ENCODE measurements at regions not wholly inside any gene's neighbourhood (a gene's known extent, or its start where the extent isn't known, plus 50 kb on each side); places are given as distances from the start of the nearest gene placed in this dataset.

GRCh38 chrX:131830400-131831184 lies 192.5 kb upstream of the STK26 start:
- Histone ChIP-seq H3K4me3 (ENCODE audit: low read length) (peak overlapping the region; percentile 98), H3K9me3 (ENCODE audit: control insufficient read depth, low read length) (no peaks in the 10 kb centered on the region), H3K9ac (ENCODE audit: extremely low read depth, low read length, poor library complexity, severe bottlenecking) (peak overlapping the region; percentile 93), H3K4me1 (ENCODE audit: control insufficient read depth, insufficient read depth, low read length) (peaks cover 4% of the 10 kb centered on the region), H3K36me3 (ENCODE audit: control insufficient read depth, insufficient read depth, low read length) (peaks cover 15% of the 10 kb centered on the region), H3K27ac (ENCODE audit: low read depth, low read length) (peak overlapping the region; percentile 84), H3K27me3 (ENCODE audit: control insufficient read depth, insufficient read depth, low read length, poor library complexity, severe bottlenecking) (no peaks in the 10 kb centered on the region)
- no peaks in the 10 kb centered on the region for H3K27me3 Mint-ChIP-seq (ENCODE audit: insufficient read depth)
- peak; percentile 93 for DNase-seq
- peaks cover 15% of the 10 kb centered on the region for H3K36me3 Mint-ChIP-seq (ENCODE audit: low read depth)
- peak overlapping the region; percentile 92 for H3K4me3 Mint-ChIP-seq
- H3K9me3 Mint-ChIP-seq = no peaks in the 10 kb centered on the region
- peak; percentile 92 for TF ChIP-seq CTCF (conservative IDR thresholded peaks at IDR 0.05)
- peak overlapping the region; percentile 97 for H3K27ac Mint-ChIP-seq
- peaks cover 38% of the 10 kb centered on the region for H3K4me1 Mint-ChIP-seq
- 0 to 1% methylated on average over 2 to 15 of the region's 15 CpGs for WGBS, 2 experiments (ENCODE audit: insufficient coverage in 1 of 2, insufficient read length in 1 of 2)

GRCh38 chrX:131831185-131831520 lies 191.9 kb upstream of the STK26 start:
- H3K4me3 ChIP-seq (ENCODE audit: low read length) = peak overlapping the region; percentile 98
- H3K27ac ChIP-seq (ENCODE audit: low read depth, low read length) = peak overlapping the region; percentile 32
- peaks cover 9% of the 10 kb centered on the region for H3K36me3 ChIP-seq (ENCODE audit: control insufficient read depth, insufficient read depth, low read length)
- H3K9me3 ChIP-seq (ENCODE audit: control insufficient read depth, low read length) = no peaks in the 10 kb centered on the region
- H3K27me3 Mint-ChIP-seq (ENCODE audit: insufficient read depth) = no peaks in the 10 kb centered on the region
- H3K27me3 ChIP-seq (ENCODE audit: control insufficient read depth, insufficient read depth, low read length, poor library complexity, severe bottlenecking) = no peaks in the 10 kb centered on the region
- no peak for DNase-seq
- peak overlapping the region; percentile 97 for H3K27ac Mint-ChIP-seq
- peaks cover 4% of the 10 kb centered on the region for H3K4me1 ChIP-seq (ENCODE audit: control insufficient read depth, insufficient read depth, low read length)
- H3K4me1 Mint-ChIP-seq = peaks cover 32% of the 10 kb centered on the region
- peak overlapping the region; percentile 93 for H3K9ac ChIP-seq (ENCODE audit: extremely low read depth, low read length, poor library complexity, severe bottlenecking)
- no peak for TF ChIP-seq CTCF (conservative IDR thresholded peaks at IDR 0.05)
- no peaks in the 10 kb centered on the region for H3K9me3 Mint-ChIP-seq
- peaks cover 9% of the 10 kb centered on the region for H3K36me3 Mint-ChIP-seq (ENCODE audit: low read depth)
- WGBS, 2 experiments (ENCODE audit: insufficient coverage in 1 of 2, insufficient read length in 1 of 2) = 40 to 64% methylated on average over 1 to 2 of the region's 2 CpGs
- peak overlapping the region; percentile 92 for H3K4me3 Mint-ChIP-seq

- Histone ChIP-seq H3K9me3 (ENCODE audit: control insufficient read depth, low read length) (no peaks in the 10 kb centered on the region), H3K9ac (ENCODE audit: extremely low read depth, low read length, poor library complexity, severe bottlenecking) (no peak overlapping the region), H3K36me3 (ENCODE audit: control insufficient read depth, insufficient read depth, low read length) (no peaks in the 10 kb centered on the region), H3K4me3 (ENCODE audit: low read length) (no peak overlapping the region), H3K4me1 (ENCODE audit: control insufficient read depth, insufficient read depth, low read length) (peaks cover 4% of the 10 kb centered on the region), H3K27me3 (ENCODE audit: control insufficient read depth, insufficient read depth, low read length, poor library complexity, severe bottlenecking) (no peaks in the 10 kb centered on the region), H3K27ac (ENCODE audit: low read depth, low read length) (no peak overlapping the region)
- Mint-ChIP-seq H3K4me1 (peaks cover 27% of the 10 kb centered on the region), H3K27ac (no peak overlapping the region), H3K36me3 (ENCODE audit: low read depth) (no peaks in the 10 kb centered on the region), H3K4me3 (no peak overlapping the region), H3K27me3 (ENCODE audit: insufficient read depth) (no peaks in the 10 kb centered on the region), H3K9me3 (no peaks in the 10 kb centered on the region)
- no CpG with 5 or more reads among the region's 3 CpGs for WGBS, 2 experiments (ENCODE audit: insufficient coverage in 1 of 2, insufficient read length in 1 of 2)
- no peak for TF ChIP-seq CTCF (conservative IDR thresholded peaks at IDR 0.05)
- no peak for DNase-seq
Measured at GRCh38 chrX:131836161-131836560, 186.9 kb upstream of the STK26 start.
